GM12873 (cell line): ENCODE measurements at regions not wholly inside any gene's neighbourhood (a gene's known extent, or its start where the extent isn't known, plus 50 kb on each side); places are given as distances from the start of the nearest gene placed in this dataset.

Source experiments
- CTCF ChIP-seq: IDR thresholded peaks from 2 replicates; pipeline ENCODE4 v1.5.1; 2012; ENCODE audit warnings: low read depth, mild to moderate bottlenecking, moderate library complexity, low read length, control low read depth; ENCODE audit not compliant: insufficient read depth; ENCODE audit errors: missing control alignments

- TF ChIP-seq CTCF = no peak
Measured at GRCh38 chr1:5221451-5221850, 567.0 kb downstream of the AJAP1 start.

DNA sequence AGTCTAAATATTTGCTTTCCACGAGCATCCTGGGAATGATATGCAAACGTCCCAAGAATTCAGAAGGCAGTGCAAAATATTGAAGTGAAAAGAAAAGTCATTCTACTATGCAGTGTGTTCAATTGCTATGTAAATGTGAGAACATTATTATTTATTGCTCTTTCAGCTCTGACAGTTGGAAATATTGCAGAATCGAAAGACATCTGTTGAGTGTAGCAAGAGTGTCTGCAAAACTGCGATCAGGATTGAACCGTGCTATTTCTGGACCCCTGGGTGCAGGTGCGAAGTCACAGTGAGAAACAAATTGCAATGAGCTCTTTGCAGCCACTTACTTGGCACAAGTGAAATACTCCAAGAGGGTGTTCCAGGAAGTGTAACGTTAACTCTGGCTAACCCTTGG lies 566.4 kb downstream of the AJAP1 start:
- TF ChIP-seq CTCF = no peak

DNA sequence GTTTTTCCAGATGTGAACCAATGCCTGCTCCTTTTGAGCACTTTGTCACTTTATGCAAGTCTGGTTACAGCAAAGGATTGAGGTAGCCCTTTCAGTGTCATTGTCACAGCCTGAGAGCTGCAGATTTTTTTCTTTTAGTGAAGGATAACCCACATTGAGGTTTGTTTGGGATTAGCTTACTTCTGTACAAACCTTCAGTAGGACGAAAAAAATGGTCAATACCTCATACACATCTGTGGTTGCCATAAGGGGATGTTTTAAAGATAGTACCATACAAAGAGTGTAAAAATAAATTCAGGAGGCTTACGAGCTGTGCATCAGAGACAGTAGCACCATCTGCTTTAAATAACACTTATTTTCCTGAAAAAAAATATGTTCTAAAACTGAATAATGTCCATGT lies 566.0 kb downstream of the AJAP1 start:
- TF ChIP-seq CTCF = no peak

DNA sequence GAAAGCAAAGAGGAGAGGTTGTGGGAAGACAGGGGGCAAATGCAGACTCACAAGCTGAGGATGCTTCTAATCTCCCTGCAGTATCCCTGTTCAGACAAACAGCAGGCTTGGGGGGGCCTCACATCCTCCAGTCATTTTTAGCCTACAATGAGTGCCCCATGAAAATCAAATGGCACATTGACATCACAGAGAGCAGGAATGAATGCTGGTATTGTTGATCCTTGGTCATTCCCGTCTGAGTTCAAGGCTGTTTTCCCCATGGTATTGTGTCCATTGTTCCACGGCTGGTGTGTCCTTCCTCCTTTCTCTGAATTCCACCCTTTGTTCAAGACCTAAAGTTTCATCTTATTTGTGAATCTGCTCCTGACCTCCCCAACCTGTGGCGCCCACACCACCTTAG lies 545.6 kb downstream of the AJAP1 start:
- no peak for TF ChIP-seq CTCF

- TF ChIP-seq CTCF = no peak
Measured at GRCh38 chr1:5198328-5198727, 543.9 kb downstream of the AJAP1 start.

DNA sequence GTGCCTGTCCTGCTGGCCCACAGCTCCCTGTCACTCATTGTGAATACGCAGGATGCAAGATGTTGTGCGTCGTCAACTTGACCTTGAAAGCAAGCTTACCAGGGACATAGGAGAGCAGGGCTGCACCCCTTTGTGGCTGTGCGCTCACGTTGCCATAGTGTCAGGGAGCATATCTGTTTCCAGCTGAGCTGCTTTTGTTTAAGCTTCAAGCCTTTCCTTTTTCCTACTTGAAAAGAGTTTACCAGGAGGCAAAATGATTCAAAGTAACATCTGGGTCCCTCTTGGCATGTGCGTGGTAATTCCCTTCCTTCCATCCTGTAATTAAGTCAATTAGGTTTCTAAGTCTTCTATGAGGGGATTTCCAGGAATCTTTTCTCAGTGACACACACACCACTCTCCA lies 537.1 kb downstream of the AJAP1 start:
- TF ChIP-seq CTCF = no peak

DNA sequence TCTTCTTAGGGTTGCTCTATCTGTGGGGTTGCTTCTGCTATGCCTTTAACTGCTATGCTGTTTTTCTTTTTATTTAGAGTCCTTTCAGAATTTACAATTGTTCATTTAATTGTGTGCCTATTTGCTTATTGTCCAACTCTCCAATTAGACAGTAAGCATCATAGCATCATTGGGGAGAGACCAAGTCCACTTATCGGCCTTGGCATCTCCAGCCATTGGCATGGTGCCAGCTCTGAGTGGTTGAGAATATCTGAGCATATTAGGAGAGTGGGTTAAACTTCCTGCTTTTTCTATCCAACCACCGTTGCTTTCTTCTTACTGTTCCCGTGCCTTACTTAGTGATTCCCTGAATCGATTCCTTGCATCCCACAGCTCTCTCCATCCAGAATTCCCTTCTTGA lies 535.0 kb downstream of the AJAP1 start:
- no peak for TF ChIP-seq CTCF

DNA sequence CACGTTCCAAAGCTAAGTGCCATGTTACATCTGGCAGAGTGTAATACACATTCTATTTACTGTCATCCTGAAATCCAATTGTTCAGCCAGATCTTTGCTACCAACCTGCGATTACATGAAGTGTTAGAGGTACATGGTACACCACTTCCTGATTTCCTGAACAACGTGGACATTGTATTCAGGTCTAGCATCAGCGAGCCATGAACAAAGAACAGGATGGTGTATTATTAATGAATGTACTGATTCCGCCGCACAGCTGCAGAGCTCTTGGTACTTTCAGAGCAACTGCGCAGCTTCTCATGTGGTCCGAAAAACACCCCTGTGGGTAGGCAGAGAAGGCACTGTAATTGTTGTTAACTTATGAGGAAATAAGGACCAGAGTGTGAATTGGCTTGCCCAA lies 511.4 kb downstream of the AJAP1 start:
- TF ChIP-seq CTCF = no peak
